Panc1 (cell line): ENCODE measurements at regions not wholly inside any gene's neighbourhood (a gene's known extent, or its start where the extent isn't known, plus 50 kb on each side); places are given as distances from the start of the nearest gene placed in this dataset.

Experiments
- ATAC-seq: fragments of 200-7000 bp; cut with Tn5 transposase; 2 replicates; pipeline ENCODE4 v1.9.1; 2020; ENCODE audit warnings: mild to moderate bottlenecking, moderate library complexity
- BruUV-seq: library from RNA; stranded (reverse); fragments of 400-500 nt; replicated peaks from 2 replicates; lab custom pipeline; 2021; lab: Mats Ljungman, UMichigan
- CTCF ChIA-PET: fragments of 300-600 bp; sonication (Branson Sonifier 250); formaldehyde crosslinking; loops from one replicate; lab custom pipeline; 2022; ENCODE audit warnings: antibody characterized with exemption; lab: Charles Lee
- POLR2A ChIA-PET: fragments of 300-600 bp; sonication (Branson Sonifier 250); formaldehyde crosslinking; loops from one replicate; lab custom pipeline; 2022; ENCODE audit warnings: antibody characterized with exemption; lab: Charles Lee
- DNase-seq: peaks from one replicate; pipeline ENCODE4 v3.0.0-alpha.2; 2010; ENCODE audit warnings: low read depth, low spot score
- H3K27ac ChIP-seq: 2 replicates; pipeline ENCODE4 v1.5.1; 2011; ENCODE audit warnings: mild to moderate bottlenecking, low read length, inconsistent platforms
- H3K27me3 ChIP-seq: fragments of 200-500 bp; sonication (Bioruptor generic); 2 replicates; pipeline ENCODE4 v1.6.0; 2014; ENCODE audit warnings: low read length, inconsistent platforms; ENCODE audit not compliant: control insufficient read depth, insufficient read depth
- H3K36me3 ChIP-seq: fragments of 200-500 bp; sonication (Bioruptor generic); 2 replicates; pipeline ENCODE4 v1.5.1; 2014; ENCODE audit warnings: inconsistent platforms, mild to moderate bottlenecking, low read length, moderate library complexity; ENCODE audit not compliant: control insufficient read depth, insufficient read depth
- H3K4me1 ChIP-seq: 2 replicates; pipeline ENCODE4 v1.5.1; 2011; ENCODE audit warnings: inconsistent platforms, mild to moderate bottlenecking, low read length, moderate library complexity; ENCODE audit not compliant: control insufficient read depth, insufficient read depth
- H3K4me3 ChIP-seq, 2 experiments: 2 replicates each; pipeline ENCODE4 v1.5.1; 2011 to 2012; ENCODE audit warnings: low read depth in 2 of 2, low read length in 2 of 2, mild to moderate bottlenecking in 2 of 2, inconsistent platforms in 1 of 2, moderate library complexity in 1 of 2
- H3K9me3 ChIP-seq: fragments of 200-500 bp; sonication (Bioruptor generic); 2 replicates; pipeline ENCODE4 v1.5.1; 2014; ENCODE audit warnings: low read depth, mild to moderate bottlenecking, inconsistent platforms, low read length, moderate library complexity; ENCODE audit not compliant: control insufficient read depth, insufficient read depth
- POLR2AphosphoS5 ChIP-seq: IDR thresholded peaks from 2 replicates; pipeline ENCODE4 v1.6.1; 2012; ENCODE audit warnings: mild to moderate bottlenecking, low read depth, low read length, moderate library complexity
- SIN3A ChIP-seq: IDR thresholded peaks from 2 replicates; pipeline ENCODE4 v1.6.1; 2012; ENCODE audit warnings: low read depth, mild to moderate bottlenecking, low read length, moderate library complexity, borderline replicate concordance; ENCODE audit not compliant: insufficient read depth
- TCF7L2 ChIP-seq: IDR thresholded peaks from 2 replicates; pipeline ENCODE4 v1.6.1; 2011; ENCODE audit warnings: mild to moderate bottlenecking, low read depth, low read length, inconsistent platforms
- in situ Hi-C: cut with HindIII; loops from 2 replicates; pipeline ENCODE4 v1.10.0; 2016; ENCODE audit warnings: low sequenced_read_pairs, low pct_unique_long_range_greater_than_20kb
- intact Hi-C: fragments of 100-400 bp; cut with micrococcal nuclease; formaldehyde crosslinking; loops from one replicate; pipeline ENCODE4 v1.10.0; 2022; ENCODE audit not compliant: unreplicated experiment
- TF ChIP-seq, protein P1 (sequence below), 2 experiments: IDR thresholded peaks; 2 replicates each; pipeline ENCODE4 v1.6.1; 2011 to 2012; ENCODE audit warnings: low read depth in 2 of 2, control low read depth in 1 of 2, low read length in 1 of 2, mild to moderate bottlenecking in 1 of 2, moderate library complexity in 1 of 2; ENCODE audit not compliant: insufficient read depth in 1 of 2
- TF ChIP-seq, protein P2 (sequence below): fragments of 450-650 bp; IDR thresholded peaks from 2 replicates; pipeline ENCODE4 v1.5.1; 2017; ENCODE audit warnings: mild to moderate bottlenecking

DNA sequence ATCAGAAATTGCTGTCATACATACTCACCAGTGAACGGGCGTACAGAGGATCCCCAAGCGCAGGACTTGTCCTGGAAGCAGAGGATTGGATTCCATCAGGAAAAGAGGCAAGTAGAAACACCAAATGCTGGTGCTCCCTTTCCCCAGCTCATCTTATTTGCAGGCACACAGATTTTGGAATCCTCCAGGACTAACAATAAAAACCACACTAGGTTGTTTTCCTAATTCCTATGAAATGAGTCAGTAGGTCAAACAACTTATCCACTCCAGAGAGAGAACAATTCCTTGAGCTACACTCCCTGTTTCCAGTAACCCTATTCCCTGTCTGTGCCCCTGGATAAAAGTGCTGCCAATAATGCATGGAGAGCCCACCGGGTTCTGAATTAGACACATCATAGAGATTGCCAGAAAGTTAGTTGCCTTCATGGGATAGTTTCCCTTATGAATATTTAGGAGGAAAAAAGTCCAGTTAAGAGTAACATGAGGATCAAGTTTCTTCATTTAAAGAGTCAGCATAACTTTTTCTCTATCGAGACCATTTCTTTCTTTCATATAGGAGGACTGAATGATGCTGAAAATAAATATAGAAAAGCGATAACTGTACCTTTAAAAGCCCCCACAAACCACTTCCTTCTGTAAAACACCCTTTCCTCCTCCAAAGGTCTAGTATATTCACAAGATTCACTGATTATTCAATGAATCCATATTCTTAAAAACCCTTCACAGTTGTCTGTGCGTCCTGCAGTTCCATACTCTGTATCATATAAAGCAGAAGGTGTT lies 178.3 kb upstream of the KLF14 start:
- intact Hi-C loops (no loop called here), in situ Hi-C loops (no loop called here)
- no TSS peak for BruUV-seq
- TF ChIP-seq, protein P1, sequence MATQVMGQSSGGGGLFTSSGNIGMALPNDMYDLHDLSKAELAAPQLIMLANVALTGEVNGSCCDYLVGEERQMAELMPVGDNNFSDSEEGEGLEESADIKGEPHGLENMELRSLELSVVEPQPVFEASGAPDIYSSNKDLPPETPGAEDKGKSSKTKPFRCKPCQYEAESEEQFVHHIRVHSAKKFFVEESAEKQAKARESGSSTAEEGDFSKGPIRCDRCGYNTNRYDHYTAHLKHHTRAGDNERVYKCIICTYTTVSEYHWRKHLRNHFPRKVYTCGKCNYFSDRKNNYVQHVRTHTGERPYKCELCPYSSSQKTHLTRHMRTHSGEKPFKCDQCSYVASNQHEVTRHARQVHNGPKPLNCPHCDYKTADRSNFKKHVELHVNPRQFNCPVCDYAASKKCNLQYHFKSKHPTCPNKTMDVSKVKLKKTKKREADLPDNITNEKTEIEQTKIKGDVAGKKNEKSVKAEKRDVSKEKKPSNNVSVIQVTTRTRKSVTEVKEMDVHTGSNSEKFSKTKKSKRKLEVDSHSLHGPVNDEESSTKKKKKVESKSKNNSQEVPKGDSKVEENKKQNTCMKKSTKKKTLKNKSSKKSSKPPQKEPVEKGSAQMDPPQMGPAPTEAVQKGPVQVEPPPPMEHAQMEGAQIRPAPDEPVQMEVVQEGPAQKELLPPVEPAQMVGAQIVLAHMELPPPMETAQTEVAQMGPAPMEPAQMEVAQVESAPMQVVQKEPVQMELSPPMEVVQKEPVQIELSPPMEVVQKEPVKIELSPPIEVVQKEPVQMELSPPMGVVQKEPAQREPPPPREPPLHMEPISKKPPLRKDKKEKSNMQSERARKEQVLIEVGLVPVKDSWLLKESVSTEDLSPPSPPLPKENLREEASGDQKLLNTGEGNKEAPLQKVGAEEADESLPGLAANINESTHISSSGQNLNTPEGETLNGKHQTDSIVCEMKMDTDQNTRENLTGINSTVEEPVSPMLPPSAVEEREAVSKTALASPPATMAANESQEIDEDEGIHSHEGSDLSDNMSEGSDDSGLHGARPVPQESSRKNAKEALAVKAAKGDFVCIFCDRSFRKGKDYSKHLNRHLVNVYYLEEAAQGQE (IDR thresholded peaks at IDR 0.05; ENCODE audit: insufficient read depth in 1 of 2, low read depth in 2 of 2, low read length in 1 of 2), result no peak
- peak; percentile 77 for TF ChIP-seq POLR2AphosphoS5
- TF ChIP-seq SIN3A, result 0 out of 2 replicates have a peak, but pooled peaks have one; percentile 66
- Histone ChIP-seq H3K4me1 (peaks cover 72% of the 10 kb centered on the region), H3K36me3 (peaks cover 12% of the 10 kb centered on the region; the same call in 1 of the 2 replicates), H3K9me3 (no peaks in the 10 kb centered on the region), H3K27ac (peak overlapping the region; percentile 100), H3K4me3 (peak overlapping the region; percentile 77 to 82), H3K27me3 (no peaks in the 10 kb centered on the region)
- DNase-seq, result peak; percentile 88
- peak; percentile 23 for ATAC-seq
- POLR2A ChIA-PET, result interaction anchor here (0.5 to 1.9 kb wide), 12 partner anchors 8 to 105 kb away, joined by 3 to 13 read pairs (median 4); no protein-coding TSS in a partner anchor
- CTCF ChIA-PET, result interaction anchor here (0.6 to 1.3 kb wide), 3 partner anchors 8 to 462 kb away, joined by 3 read pairs; no protein-coding TSS in a partner anchor

DNA sequence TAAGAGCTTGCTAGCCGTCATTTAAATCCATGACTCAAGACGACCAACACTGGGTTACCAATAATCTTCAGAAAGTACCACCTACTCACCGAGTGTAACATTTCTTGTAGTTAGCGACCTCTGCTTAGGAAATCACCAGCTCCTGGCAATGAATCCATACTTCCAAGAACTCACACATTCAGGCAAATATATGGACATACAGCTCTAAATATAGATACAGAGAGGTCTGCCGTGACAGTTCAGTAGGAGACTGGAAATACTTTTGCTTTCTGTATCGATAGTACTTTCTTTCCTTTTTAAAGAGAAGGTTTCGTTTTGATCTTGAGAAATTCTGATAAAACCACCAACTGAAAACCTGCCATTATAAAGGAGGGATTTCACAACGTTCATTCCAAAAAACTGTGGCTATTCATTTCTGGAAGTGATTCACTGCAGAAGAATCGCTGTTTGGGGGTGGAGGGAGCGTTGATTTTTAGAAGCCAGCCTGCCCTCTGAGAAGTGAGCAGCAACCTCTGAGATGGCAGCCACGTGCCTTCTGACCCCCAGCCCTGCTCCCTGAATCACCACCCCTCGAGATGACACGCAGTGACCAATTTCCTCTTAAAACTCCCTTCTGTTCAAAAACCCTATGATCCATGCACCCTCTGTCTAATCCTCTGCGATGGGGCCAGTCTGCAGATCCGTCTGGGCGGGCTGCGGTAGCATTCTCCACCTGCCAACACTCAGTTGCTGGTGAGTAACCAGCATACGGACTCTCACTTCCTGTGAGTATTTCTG lies 179.0 kb upstream of the KLF14 start:
- DNase-seq (peak; percentile 100), ATAC-seq (peak; percentile 61)
- no TSS peak for BruUV-seq
- TF ChIP-seq TCF7L2, result 0 out of 2 replicates have a peak, but pooled peaks have one; percentile 41
- TF ChIP-seq, protein P1 (IDR thresholded peaks at IDR 0.05; ENCODE audit: insufficient read depth in 1 of 2, low read depth in 2 of 2, low read length in 1 of 2), result peak in 1 of 2 experiments; percentile 31; a peak in 1 of 4 replicates
- TF ChIP-seq POLR2AphosphoS5, result peak; percentile 1; the same call in 1 of the 2 replicates
- no peak for TF ChIP-seq SIN3A
- TF ChIP-seq, protein P2, sequence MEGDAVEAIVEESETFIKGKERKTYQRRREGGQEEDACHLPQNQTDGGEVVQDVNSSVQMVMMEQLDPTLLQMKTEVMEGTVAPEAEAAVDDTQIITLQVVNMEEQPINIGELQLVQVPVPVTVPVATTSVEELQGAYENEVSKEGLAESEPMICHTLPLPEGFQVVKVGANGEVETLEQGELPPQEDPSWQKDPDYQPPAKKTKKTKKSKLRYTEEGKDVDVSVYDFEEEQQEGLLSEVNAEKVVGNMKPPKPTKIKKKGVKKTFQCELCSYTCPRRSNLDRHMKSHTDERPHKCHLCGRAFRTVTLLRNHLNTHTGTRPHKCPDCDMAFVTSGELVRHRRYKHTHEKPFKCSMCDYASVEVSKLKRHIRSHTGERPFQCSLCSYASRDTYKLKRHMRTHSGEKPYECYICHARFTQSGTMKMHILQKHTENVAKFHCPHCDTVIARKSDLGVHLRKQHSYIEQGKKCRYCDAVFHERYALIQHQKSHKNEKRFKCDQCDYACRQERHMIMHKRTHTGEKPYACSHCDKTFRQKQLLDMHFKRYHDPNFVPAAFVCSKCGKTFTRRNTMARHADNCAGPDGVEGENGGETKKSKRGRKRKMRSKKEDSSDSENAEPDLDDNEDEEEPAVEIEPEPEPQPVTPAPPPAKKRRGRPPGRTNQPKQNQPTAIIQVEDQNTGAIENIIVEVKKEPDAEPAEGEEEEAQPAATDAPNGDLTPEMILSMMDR, result no peak
- H3K36me3 ChIP-seq, result peaks cover 12% of the 10 kb centered on the region; the same call in 1 of the 2 replicates
- peak overlapping the region; percentile 77 to 82 for H3K4me3 ChIP-seq
- no peaks in the 10 kb centered on the region for H3K9me3 ChIP-seq
- H3K27ac ChIP-seq, result peak overlapping the region; percentile 100
- no peaks in the 10 kb centered on the region for H3K27me3 ChIP-seq
- ChIA-PET CTCF (interaction anchor here (0.6 to 1.3 kb wide), 2 partner anchors 9 to 17 kb away, joined by 3 read pairs; no protein-coding TSS in a partner anchor), POLR2A (interaction anchor here (0.5 to 1.9 kb wide), 10 partner anchors 8 to 104 kb away, joined by 3 to 13 read pairs (median 4); no protein-coding TSS in a partner anchor)
- peaks cover 73% of the 10 kb centered on the region for H3K4me1 ChIP-seq
- intact Hi-C loops, result no loop called here
- in situ Hi-C loops, result no loop called here
